Left forelimb (tissue), 1 donor: ENCODE measurements at regions not wholly inside any gene's neighbourhood (a gene's known extent, or its start where the extent isn't known, plus 50 kb on each side); places are given as distances from the start of the nearest gene placed in this dataset.
A peak's percentile ranks its signal among the peaks of the same experiment; 100 is the strongest.
"Not testable (repeated sequence)": the region's sequence is repeated elsewhere in the genome, so short reads cannot be mapped to it uniquely, and the experiment has no call there.

ENCODE experiments used
- DNase-seq: peaks from one replicate; pipeline ENCODE4 v3.0.0-alpha.2; 2018; ENCODE audit warnings: low spot score

DNA sequence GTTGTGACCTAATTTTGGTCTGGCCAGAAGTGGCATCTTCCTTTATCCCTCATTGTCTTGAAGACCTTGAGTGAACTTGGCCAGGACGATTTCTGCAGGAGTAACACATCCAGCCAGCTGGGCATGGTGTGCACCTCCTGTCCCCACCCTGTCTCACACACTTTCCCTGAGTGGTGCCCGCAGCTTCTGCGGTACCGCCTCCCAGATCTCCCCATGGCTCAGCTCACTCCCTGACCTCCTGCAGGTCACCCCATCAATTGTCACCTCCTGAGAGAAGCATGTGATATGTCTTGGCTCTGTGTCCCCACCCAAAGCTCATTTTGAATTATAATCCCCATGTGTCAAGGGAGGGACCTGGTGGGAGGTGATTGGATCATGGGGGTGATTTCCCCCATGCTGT is 50.2 kb upstream of the TP53I11 start:
- DNase-seq: no peak

DNA sequence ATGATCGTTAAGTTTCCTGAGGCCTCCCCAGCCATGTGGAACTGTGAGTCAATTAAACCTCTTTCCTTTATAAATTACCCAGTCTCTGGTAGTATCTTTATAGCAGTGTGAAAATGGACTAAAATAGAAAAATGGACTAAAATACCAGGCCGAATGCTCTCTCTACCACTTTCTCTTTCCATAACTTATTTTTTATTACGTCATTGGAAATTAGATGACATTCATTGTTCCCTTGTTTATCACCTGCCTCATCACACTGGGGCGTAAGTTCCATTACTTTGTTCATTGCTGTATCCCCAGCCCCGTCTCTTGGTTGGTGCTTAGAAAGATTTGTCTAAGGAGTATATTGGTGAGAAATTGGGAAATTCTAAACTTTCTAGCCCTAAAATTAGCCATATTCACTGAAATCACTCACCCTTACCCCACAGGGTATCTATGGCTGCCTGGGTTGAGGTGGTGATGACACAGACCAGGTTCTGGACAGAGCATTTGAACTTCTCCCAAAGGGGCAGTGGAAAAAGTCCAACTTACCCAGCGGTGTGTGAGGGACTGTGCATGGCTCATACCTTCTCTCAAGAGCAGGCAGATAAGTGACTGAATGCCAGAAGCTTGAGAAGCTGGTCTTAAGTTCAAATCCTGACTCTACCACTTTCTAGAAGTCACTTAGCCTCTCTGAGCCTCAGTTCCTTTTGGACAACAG is 50.9 kb upstream of the TP53I11 start:
- no peak for DNase-seq

DNA sequence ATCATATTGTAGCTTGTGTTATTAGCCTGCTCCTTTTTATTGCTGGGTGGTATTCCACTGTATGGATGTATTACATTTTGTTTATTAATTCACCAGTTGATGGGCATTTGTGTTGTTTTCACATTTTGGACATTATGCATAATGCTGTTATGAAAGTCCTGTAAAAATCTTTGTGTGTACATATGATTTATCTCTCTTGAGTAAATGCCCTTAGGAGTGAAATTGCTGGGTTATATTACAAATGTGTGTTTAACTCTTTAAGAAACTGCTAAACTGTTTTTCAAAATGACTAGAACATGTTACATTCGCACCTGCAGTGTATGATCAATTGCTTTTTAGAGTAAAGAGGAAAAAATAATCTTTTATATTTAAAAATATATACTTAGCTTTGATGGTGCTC is 54.4 kb upstream of the TP53I11 start:
- no peak for DNase-seq

DNA sequence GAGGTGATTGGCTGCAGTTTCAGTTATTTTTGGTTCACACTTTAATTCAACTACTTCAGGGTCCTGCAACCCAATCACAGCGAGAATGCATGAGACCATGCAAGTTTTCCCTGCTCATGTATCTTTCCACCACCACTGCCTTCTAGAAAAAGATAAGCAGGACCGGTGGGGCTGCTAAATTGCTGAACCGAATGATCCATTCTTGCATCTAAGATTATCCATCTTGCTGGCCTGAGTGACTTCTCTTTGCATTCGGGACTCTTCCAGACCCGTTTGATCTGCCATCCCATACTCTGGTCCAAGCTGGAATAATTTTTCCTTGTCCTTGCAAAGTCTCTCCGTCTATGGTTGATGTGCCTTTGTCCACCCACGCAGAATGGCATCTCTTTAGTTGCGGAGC is 56.3 kb upstream of the TP53I11 start:
- DNase-seq: no peak

DNA sequence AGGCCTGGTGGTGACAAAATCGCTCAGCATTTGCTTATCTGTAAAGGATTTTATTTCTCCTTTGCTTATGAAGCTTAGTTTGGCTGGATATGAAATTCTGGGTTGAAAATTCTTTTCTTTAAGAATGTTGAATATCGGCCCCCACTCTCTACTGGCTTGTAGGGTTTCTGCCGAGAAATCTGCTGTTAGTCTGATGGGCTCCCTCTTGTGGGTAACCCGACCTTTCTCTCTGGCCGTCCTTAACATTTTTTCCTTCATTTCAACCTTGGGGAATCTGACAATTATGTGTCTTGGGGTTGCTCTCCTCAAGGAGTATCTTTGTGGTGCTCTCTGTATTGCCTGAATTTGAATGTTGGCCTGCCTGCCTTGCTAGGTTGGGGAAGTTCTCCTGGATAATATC is 65.3 kb upstream of the TP53I11 start:
- not testable (repeated sequence) for DNase-seq

DNA sequence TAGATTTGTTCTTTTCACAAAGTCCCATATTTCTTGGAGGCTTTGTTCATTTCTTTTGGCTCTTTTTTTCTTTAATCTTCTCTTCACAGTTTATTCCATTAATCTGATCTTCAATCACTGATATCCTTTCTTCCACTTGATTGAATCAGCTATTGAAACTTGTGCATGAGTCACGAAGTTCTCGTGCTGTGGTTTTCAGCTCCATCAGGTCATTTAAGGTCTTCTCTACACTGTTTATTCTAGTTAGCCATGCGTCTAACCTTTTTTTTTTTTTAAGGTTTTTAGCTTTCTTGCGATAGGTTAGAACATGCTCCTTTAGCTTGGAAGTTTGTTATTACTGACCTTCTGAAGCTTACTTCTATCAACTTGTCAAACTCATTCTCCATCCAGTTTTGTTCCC is 65.8 kb upstream of the TP53I11 start:
- DNase-seq: not testable (repeated sequence)

DNA sequence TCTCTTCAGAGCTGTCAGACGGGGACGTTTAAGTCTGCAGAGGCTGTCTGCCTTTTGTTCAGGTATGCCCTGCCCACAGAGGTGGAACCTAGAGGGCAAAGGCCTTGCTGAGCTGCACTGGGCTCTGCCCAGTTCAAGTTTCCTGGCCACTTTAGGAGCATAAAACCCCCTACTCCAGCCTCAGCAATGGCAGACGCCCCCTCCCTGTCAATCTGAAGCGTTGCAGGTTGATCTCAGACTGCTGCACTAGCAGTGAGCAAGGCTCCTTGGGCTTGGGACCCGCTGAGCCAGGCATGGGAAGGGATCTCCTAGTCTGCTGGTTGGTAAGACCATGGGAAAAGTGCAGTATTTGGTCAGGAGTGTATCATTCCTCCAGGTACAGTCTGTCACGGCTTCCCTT is 66.6 kb upstream of the TP53I11 start:
- DNase-seq: no peak

DNA sequence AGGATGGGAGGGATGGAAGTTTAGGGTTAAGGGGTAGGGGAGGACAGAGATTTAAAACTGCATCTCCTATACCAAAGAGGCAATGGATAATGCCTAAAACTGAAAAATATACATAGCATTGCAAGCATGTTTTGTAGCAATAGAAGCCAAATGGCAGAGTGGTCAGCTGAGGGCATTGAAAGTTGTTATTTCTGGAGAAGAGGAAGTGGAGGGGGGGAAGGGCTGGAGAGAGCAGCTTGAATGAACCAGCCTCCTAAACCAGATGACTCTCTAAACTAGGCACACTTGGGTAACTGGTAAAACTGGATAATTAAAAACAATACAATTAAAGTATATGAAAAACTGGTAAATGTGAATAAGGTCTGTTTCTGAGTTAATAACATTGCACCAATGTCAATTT is 70.3 kb upstream of the TP53I11 start:
- no peak for DNase-seq

DNA sequence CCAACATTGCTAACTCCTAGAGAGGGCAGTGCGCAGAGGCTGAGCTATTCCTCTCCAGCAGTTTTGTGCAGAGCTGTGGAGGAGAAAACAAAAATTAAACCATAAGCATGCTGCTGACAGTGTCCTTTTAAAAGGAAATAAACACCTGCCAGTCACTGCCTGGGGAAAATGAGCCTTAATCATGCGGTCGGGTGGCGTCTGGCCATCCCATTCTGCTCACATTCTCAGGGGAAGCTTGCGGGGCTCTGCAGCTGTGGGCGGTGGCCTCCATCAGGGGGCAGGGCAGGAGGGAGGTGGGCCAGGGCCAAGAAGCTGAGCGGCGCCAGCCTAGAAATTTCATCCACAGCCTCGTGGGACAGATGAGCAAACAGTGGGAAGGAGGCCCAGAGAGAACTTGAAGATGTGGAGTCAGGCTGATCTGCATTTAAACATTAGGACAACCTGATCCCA is 71.0 kb upstream of the TP53I11 start:
- peak; percentile 84 for DNase-seq

DNA sequence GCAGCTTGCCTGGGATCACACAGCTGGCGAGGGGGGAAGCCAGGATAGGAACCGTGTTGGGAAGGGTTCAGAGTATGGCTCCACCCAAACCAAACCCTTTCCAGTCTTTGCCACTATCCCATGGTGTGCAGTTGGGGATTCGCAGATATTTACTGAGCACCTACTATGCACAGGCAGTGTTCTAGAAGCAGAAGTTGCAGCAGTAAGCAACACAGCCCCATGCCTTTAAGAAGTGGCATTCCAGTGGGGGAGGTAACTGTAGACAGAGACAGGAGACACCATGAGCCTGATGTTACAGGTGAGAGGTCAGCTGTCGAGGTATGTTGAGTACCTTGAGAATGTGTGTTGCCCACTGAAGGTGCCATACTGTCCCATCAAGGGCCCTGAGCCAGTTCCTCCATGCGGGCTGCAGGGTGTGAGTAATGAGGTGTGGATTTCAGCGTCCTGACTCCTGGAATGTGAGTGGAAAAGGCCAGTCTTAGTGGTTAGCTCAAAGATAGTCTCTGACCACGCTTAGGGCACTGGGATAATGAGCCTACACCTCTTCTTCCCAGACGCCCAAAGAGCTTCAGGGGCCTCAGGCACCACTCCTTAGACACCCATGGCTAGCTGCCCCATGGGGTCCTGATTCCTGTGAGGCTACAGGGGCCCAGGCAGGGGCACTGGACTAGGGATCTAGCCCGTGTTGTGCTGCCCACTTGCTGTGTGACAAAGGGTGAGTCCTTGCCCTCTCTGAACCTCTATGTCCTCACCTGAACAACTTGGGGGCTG is 71.8 kb upstream of the TP53I11 start:
- no peak for DNase-seq

DNA sequence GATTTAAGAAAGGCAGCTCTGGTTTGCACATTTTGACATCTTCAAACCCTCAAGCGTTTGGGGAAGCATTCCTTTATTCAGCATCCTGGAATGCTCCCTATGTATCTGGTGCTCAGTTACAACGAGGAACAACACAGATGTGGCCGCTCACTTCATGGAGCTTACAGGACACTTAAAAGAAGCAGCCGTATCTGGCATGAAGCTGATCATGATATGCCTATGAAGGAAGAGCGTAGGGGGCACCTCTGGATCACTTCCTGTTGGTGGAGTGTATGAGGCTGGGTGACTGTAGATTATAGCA is 72.3 kb upstream of the TP53I11 start:
- no peak for DNase-seq

DNA sequence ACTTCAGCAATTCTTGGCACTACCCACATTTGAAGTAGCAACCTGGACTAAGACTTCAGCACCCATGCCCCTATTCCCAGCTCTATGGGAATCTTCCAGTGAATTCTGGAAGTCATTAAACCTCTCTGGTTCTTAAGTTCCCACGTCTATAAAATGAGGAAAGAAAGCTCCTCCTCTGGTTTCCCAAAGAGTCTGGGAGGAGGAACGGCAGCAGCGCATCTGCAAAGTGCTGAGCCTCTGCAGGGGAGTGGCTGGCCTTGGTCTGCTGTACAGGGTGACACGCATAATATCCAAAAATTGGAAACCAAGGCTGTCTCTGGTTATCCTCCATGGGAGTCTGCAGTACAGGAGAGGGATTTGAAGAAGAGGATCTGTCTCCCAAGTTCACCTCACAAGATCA is 73.6 kb upstream of the TP53I11 start:
- no peak for DNase-seq

DNA sequence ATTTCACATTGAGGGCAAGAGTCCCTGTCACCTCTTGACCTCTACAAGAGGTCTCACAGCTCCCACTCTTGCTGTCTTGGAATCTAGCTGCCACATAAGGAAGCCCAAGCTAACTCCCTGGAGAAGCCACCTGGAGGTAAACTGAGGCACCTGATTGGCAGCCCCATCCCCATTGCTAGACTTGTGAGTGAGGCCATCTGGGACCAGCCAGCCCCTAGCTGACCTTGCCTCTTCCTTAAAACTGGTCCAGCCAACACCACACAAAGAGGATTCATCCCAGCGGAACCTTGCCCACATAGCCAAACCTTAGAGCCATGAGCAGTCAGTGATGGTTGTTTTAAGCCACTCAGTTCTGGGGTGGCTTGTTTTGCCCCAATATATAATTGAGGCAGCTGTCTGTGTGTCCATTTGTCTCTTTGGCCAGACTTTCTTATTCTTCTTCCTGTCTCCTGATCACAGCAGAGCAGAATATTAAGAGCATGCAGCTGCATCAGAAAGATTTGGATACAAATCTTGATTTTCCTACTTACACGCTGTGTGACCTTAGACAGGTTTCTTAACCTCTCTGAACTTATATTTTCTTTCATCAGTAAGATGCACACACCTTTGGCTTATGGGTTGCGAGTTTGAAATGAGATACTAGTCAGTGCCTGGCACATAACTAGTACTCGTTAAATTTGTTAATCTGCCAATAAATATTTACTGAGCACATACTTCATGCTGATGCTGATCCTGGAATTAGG is 74.3 kb upstream of the TP53I11 start:
- DNase-seq: no peak

DNA sequence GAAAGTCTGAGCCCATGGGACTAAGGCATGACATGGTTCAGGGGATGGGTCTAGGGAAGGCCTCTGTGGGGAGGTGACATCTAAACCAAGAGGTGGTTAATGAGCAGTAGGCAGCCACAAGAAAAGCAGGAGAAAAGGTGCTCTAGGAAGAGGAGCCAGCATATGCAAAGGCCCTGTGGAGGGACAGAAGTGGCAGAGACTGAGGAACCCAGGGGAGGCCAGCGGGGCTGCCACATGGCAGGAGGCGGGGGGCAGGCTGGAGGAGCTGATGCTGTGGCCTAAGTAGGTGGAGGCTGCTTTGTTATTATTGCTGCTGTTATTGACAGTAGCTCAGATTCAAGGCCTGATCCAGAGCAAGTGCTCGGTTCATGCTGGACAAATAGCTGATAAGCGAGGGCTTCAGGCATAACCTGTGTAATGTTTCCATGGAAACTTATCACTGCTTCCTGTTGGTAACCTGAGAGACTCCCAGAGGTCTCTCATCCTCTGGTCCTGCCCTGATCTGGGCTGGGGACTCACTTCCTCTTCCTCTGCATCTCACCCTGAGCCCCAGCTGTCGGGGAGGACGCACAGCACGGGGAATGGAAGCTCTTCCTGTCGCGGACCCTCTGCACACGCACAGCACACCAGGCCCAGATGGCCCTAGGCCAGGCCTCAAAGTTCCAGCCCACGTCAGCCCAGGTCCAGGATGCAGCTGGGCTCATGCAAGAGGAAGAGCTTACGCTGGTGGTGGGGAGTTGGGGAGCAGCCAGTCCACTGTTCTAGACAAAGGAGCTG is 75.2 kb upstream of the TP53I11 start:
- peak; percentile 82 for DNase-seq

DNA sequence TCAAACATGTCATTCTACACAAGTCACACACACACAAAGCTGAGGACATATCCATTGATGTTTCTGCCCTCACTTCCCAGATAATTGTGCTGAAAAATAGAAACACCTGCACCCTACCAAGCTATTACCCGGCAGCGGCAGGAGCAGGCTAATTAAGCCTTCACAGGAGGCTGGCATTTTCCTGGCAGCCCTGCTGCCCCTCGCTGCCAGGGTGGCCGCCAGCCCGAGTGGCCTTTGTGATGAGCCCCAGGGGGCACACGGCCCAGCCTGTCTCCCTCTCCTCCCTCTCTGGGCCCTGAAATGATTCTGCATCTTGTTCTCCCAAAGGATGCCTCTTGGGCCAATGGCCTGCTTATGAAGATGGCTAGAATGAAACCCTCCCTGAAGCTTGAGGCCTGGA is 76.2 kb upstream of the TP53I11 start:
- DNase-seq: no peak

DNA sequence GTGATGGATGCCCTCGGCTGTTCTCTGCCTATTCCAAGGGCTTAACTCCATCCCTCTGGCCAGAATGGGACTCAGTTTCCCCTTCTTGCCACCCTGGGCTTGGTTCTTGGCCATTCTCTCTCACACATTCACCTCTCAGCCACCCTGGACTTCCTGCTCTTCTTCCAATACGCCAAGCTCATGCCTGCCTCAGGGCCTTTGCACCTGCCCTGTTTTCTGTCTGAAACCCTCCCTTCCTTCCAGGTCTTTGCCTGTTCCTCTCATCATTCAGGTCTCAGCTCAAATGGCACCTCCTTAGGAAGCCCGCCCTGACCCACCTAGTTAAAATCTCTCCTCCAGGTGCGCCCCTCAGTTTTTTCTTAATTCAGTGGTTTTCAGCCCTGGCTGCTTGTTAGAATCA is 76.6 kb upstream of the TP53I11 start:
- DNase-seq: no peak

DNA sequence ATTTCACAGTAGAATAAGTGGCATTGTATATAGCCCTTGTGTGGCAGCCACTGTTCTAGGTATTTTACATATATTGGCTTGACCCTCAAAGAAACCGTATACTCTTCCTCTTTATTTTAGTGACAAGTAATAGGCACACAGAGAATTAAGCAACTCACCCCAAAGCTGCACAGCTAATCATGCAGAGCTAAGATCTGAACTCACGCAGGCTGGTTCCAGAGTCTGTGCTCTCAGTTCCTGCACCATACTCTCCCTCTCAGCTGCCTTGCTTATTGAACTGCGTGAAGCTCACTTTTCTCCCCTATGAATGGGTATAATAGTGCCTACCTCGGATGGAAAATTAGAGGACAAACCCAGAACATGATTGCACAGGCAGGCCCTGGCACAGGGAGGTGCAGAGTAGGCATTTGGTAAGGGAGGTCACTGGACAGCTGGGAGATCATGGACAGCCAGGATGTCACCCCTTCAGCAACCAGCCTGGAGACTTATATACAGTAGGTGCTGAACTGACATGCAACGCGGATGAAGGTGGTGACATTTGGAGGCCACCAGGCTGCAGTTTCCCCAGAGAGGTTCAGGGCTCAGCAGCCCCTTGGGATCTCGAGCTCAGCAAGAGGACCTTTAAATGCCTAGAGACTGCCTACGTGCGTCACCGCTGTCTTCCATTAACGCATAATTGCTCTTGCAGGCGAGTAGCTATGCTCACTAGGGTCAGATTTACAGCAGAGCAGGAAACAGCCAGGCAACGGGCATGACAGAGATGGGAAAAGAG is 78.4 kb upstream of the TP53I11 start:
- DNase-seq: no peak

DNA sequence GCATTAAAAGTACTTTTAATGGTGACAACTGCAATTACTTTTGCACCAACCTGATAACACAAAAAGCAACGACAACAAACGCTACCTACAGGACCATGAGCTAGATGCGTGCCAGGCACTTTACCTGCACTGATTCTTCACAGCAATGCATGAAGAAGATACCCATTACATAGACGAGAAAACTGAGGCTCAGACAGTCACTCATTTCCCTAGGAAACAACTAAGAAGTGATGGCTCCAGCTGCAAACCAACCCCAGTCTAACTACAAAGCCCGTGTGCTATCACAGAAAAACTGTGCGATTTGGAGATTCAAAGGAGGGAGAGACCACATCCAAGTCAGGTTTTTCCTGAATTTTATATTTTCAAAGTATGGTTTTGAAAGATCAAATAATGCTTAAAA is 80.1 kb upstream of the TP53I11 start:
- DNase-seq: no peak

DNA sequence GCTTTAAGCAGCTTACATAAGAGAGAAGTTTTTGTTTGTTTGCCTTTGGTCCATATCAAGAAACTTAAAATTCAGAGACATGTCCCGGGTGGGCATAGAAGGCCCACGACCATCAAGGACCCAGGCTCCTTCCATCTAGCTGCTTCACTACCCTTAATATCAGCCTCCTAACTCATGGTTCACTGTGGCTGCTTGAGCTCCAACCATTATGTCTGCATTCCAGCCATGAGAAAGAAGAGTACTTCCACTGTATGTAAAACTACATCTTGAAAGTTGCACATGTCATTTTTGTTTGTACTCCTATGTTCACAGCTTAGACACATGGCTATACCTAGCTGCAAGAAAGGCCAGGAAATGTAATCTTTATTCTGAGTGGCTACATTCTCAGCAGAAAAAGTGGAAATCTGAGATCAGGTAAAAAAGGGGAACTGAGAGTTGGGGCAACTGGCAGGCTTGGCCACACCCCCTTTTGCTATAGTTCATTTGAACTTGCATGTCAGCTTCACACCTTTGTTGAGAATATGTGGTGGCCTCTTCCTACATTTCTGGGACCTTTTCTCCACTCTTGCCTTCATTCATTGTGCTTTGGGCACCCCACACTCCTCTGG is 81.3 kb upstream of the TP53I11 start:
- no peak for DNase-seq

DNA sequence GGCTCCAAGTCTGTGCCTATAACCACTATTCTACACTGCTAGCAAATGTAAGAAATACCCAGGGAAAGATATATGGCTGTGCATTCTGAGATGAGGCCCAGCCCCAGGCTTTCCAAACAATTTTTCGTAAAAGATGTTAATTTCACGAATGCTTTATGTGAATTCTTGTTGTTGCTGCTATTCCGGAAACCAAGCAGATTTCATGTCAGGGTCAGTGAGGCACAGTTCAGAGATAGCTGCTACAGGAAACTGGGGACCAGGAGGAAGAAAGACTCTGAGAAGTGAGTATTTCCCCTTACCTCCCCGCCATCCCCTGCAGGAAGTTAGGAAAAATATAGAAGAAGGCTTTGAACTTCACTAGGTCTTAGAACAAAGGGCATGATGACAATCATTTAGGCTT is 84.7 kb upstream of the TP53I11 start:
- no peak for DNase-seq

DNA sequence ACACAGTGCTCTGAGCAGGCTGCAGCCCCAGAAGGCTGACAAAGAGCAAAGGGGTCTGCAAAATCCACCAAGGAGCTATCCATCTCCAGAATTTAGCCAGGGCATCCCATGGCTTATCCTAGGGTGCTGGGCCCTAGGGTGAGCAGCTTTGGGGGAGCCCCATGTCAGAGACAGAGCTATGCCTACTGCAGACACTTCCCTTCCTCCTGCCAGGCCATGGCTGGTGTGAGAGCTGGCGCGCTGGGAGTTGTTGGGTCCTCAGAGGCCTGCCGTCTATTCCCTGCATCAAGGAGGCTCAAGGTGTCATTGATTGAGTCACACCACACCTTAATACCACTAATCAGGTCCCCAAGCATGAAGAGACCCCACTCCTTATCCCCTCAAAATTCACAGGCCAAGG is 85.3 kb upstream of the TP53I11 start:
- DNase-seq: no peak
